A673 (cell line): ENCODE measurements at regions not wholly inside any gene's neighbourhood (a gene's known extent, or its start where the extent isn't known, plus 50 kb on each side); places are given as distances from the start of the nearest gene placed in this dataset.

Source experiments
- BruUV-seq: library from RNA; stranded (reverse); fragments of 400-500 nt; replicated peaks from 2 replicates; lab custom pipeline; 2021; lab: Mats Ljungman, UMichigan
- CTCF ChIA-PET: fragments of 300-600 bp; sonication (Branson Sonifier 250); formaldehyde crosslinking; loops from one replicate; lab custom pipeline; 2022; ENCODE audit warnings: antibody characterized with exemption; lab: Charles Lee
- POLR2A ChIA-PET: fragments of 300-600 bp; sonication (Branson Sonifier 250); formaldehyde crosslinking; loops from one replicate; lab custom pipeline; 2022; ENCODE audit warnings: antibody characterized with exemption; ENCODE audit not compliant: low non-redundant PET; lab: Charles Lee
- DNase-seq: peaks from one replicate; pipeline ENCODE4 v3.0.0-alpha.2; 2015; ENCODE audit warnings: low spot score
- H3K27ac ChIP-seq: fragments of 200-600 bp; sonication (generic); 2 replicates; pipeline ENCODE4 v1.5.1; 2016; ENCODE audit warnings: mixed run types, low read depth, mild to moderate bottlenecking, mixed read lengths, antibody characterized with exemption, low read length; ENCODE audit not compliant: poor library complexity, severe bottlenecking
- H3K27me3 ChIP-seq: fragments of 200-600 bp; sonication (generic); replicated peaks from 2 replicates; pipeline ENCODE4 v1.6.1; 2017; ENCODE audit warnings: mixed run types, low read depth, mild to moderate bottlenecking, mixed read lengths, antibody characterized with exemption, low read length; ENCODE audit not compliant: insufficient read depth, poor library complexity
- H3K36me3 ChIP-seq: fragments of 200-600 bp; sonication (generic); 2 replicates; pipeline ENCODE4 v1.6.1; 2016; ENCODE audit warnings: mixed run types, mild to moderate bottlenecking, mixed read lengths, antibody characterized with exemption, low read length; ENCODE audit not compliant: insufficient read depth, poor library complexity, severe bottlenecking
- H3K4me1 ChIP-seq: fragments of 200-600 bp; sonication (generic); 2 replicates; pipeline ENCODE4 v1.6.1; 2017; ENCODE audit warnings: mixed run types, mild to moderate bottlenecking, mixed read lengths, antibody characterized with exemption, low read length; ENCODE audit not compliant: insufficient read depth, poor library complexity, severe bottlenecking
- H3K4me3 ChIP-seq: fragments of 200-600 bp; sonication (generic); 2 replicates; pipeline ENCODE4 v1.5.1; 2016; ENCODE audit warnings: low read depth, mixed run types, mild to moderate bottlenecking, mixed read lengths, low read length; ENCODE audit not compliant: poor library complexity, severe bottlenecking
- H3K9me3 ChIP-seq: fragments of 200-600 bp; sonication (generic); 2 replicates; pipeline ENCODE4 v1.6.1; 2016; ENCODE audit warnings: mixed run types, low read depth, mild to moderate bottlenecking, mixed read lengths, antibody characterized with exemption, low read length; ENCODE audit not compliant: poor library complexity, severe bottlenecking
- CTCF ChIP-seq: fragments of 300-800, 200-600 bp; sonication (generic); conservative IDR thresholded peaks from 2 replicates; pipeline ENCODE4 v1.5.1; 2017; ENCODE audit warnings: low read depth, mild to moderate bottlenecking, antibody characterized with exemption, low read length, moderate library complexity, mixed read lengths
- EZH2 ChIP-seq: fragments of 200-600 bp; sonication (generic); IDR thresholded peaks from 2 replicates; pipeline ENCODE4 v1.6.1; 2017; ENCODE audit warnings: borderline replicate concordance, low read depth, mild to moderate bottlenecking, mixed read lengths, antibody characterized with exemption, low read length; ENCODE audit not compliant: poor library complexity, severe bottlenecking
- intact Hi-C: fragments of 100-400 bp; cut with micrococcal nuclease; formaldehyde crosslinking; loops from one replicate; pipeline ENCODE4 v1.10.0; 2022; ENCODE audit not compliant: unreplicated experiment

- TF ChIP-seq EZH2 = no peak
- no peak for TF ChIP-seq CTCF
- no peak overlapping the region for H3K4me3 ChIP-seq
- no peak for DNase-seq
- POLR2A ChIA-PET = no interaction called here
- H3K27ac ChIP-seq = no peak overlapping the region
- no peaks in the 10 kb centered on the region for H3K27me3 ChIP-seq
- no peaks in the 10 kb centered on the region for H3K9me3 ChIP-seq
- no peaks in the 10 kb centered on the region for H3K36me3 ChIP-seq
- intact Hi-C loops = loop anchor here (5.0 kb wide), 1 partner anchor 348 kb away; no protein-coding TSS in a partner anchor
- no TSS peak for BruUV-seq
- CTCF ChIA-PET = no interaction called here
- no peaks in the 10 kb centered on the region for H3K4me1 ChIP-seq
Observed at GRCh38 chr16:73179705-73180331, 131.9 kb upstream of the ZFHX3 start.

- ChIA-PET POLR2A (no interaction called here), CTCF (interaction anchor here (1.6 kb wide), 1 partner anchor 345 kb away, joined by 5 read pairs; no protein-coding TSS in a partner anchor)
- Histone ChIP-seq H3K4me3 (no peak overlapping the region), H3K27me3 (no peaks in the 10 kb centered on the region), H3K27ac (no peak overlapping the region), H3K9me3 (no peaks in the 10 kb centered on the region), H3K4me1 (peaks cover 12% of the 10 kb centered on the region), H3K36me3 (no peaks in the 10 kb centered on the region)
- BruUV-seq = no TSS peak
- intact Hi-C loops = loop anchor here (5.0 kb wide), 1 partner anchor 346 kb away; no protein-coding TSS in a partner anchor
- no peak for DNase-seq
- TF ChIP-seq CTCF (no peak), EZH2 (no peak)
Observed at GRCh38 chr16:73177729-73178295, 129.9 kb upstream of the ZFHX3 start.

GRCh38 chr16:73176577-73177013 lies 128.7 kb upstream of the ZFHX3 start:
- Histone ChIP-seq H3K27me3 (no peaks in the 10 kb centered on the region), H3K36me3 (no peaks in the 10 kb centered on the region), H3K9me3 (no peaks in the 10 kb centered on the region), H3K27ac (no peak overlapping the region), H3K4me1 (peaks cover 24% of the 10 kb centered on the region), H3K4me3 (no peak overlapping the region)
- intact Hi-C loops = loop anchor here (5.0 kb wide), 1 partner anchor 344 kb away; no protein-coding TSS in a partner anchor
- no peak for TF ChIP-seq EZH2
- TF ChIP-seq CTCF = peak; percentile 60
- BruUV-seq = no TSS peak
- POLR2A ChIA-PET = no interaction called here
- peak; percentile 45 for DNase-seq
- CTCF ChIA-PET = interaction anchor here (0.7 to 1.6 kb wide), 9 partner anchors 9 to 1025 kb away, joined by 3 to 6 read pairs (median 4); no protein-coding TSS in a partner anchor
